ENCODE measurements at regions not wholly inside any gene's neighbourhood (a gene's known extent, or its start where the extent isn't known, plus 50 kb on each side); places are given as distances from the start of the nearest gene placed in this dataset.

- no peak overlapping the region for H3K27ac ChIP-seq (ENCODE audit: extremely low read length, insufficient read depth, low read length)
- no peak for FAIRE-seq
- WGBS (ENCODE audit: low lambda C conversion rate) = 65% methylated on average over 4 of the region's 4 CpGs
- H3K36me3 ChIP-seq (replicated peaks in 1 of 2; ENCODE audit: control insufficient read depth in 1 of 2, insufficient read depth in 2 of 2, low read length in 2 of 2) = no peaks in the 10 kb centered on the region
- POLR2A ChIA-PET = no interaction called here
- no peaks in the 10 kb centered on the region for H3K27me3 ChIP-seq (ENCODE audit: control insufficient read depth in 1 of 2, insufficient read depth in 2 of 2, low read length in 2 of 2)
- DNase-seq (ENCODE audit: low spot score) = no peak
- TF ChIP-seq HDAC2 (CRISPR knock-in tag; IDR thresholded peaks at IDR 0.05) = no peak
- no peak for TF ChIP-seq SOX13 (IDR thresholded peaks at IDR 0.05)
- no peak for TF ChIP-seq SOX13 (CRISPR knock-in tag; conservative IDR thresholded peaks at IDR 0.05 in 1 of 2, IDR thresholded peaks at IDR 0.05 in 1 of 2)
- TF ChIP-seq BCLAF1 (IDR thresholded peaks at IDR 0.05) = no peak
- intact Hi-C loops (cut with micrococcal nuclease; ENCODE audit: unreplicated experiment) = no loop called here
- H3K4me1 ChIP-seq (ENCODE audit: insufficient read depth, low read length) = no peaks in the 10 kb centered on the region
- no peaks in the 10 kb centered on the region for H3K9me3 ChIP-seq (ENCODE audit: low read length)
- no peak overlapping the region for H3K4me3 ChIP-seq (replicated peaks in 1 of 3; ENCODE audit: insufficient read depth in 1 of 3, low read depth in 2 of 3, low read length in 3 of 3)
- H2AFZ ChIP-seq (ENCODE audit: low read length) = no peak overlapping the region
- BruUV-seq (replicated peaks) = no TSS peak
- in situ Hi-C loops (cut with HindIII; ENCODE audit: extremely low pct_ligation_motif_present, low pct_unique_long_range_greater_than_20kb) = no loop called here
- ATAC-seq = no peak
- CTCF ChIA-PET (ENCODE audit: low intra/inter-chr PET ratio, low total read pairs) = no interaction called here
- no peak overlapping the region for H3K4me2 ChIP-seq (ENCODE audit: low read depth, low read length)
- H4K20me1 ChIP-seq (ENCODE audit: insufficient read depth, low read length) = no peaks in the 10 kb centered on the region
- H3K79me2 ChIP-seq (ENCODE audit: insufficient read depth, low read length) = no peaks in the 10 kb centered on the region
- H3K9ac ChIP-seq (ENCODE audit: insufficient read depth, low read depth, low read length) = no peak overlapping the region
Observed at GRCh38 chr11:92793189-92793588, 176.3 kb upstream of the MTNR1B start.

GRCh38 chr11:92794783-92795182 lies 174.7 kb upstream of the MTNR1B start:
- no TSS peak for BruUV-seq (replicated peaks)
- ChIA-PET POLR2A (no interaction called here), CTCF (ENCODE audit: low intra/inter-chr PET ratio, low total read pairs) (no interaction called here)
- TF ChIP-seq MAFK (conservative IDR thresholded peaks at IDR 0.05 in 1 of 2, IDR thresholded peaks at IDR 0.05 in 1 of 2; ENCODE audit: low read length in 2 of 2) (no peak), ATRX (CRISPR knock-in tag; IDR thresholded peaks at IDR 0.05; ENCODE audit: borderline replicate concordance) (no peak), HNRNPLL (IDR thresholded peaks at IDR 0.05; ENCODE audit: low read depth, low read length, poor library complexity, severe bottlenecking) (no peak), ATM (IDR thresholded peaks at IDR 0.05; ENCODE audit: borderline replicate concordance) (no peak), ZNF367 (CRISPR knock-in tag; IDR thresholded peaks at IDR 0.05; ENCODE audit: borderline replicate concordance) (no peak), ZBTB7A (CRISPR knock-in tag; IDR thresholded peaks at IDR 0.05) (no peak), NFRKB (IDR thresholded peaks at IDR 0.05) (no peak), ZNF768 (CRISPR knock-in tag; IDR thresholded peaks at IDR 0.05) (no peak), BRF2 (CRISPR knock-in tag; IDR thresholded peaks at IDR 0.05) (no peak), GATAD1 (CRISPR knock-in tag; IDR thresholded peaks at IDR 0.05) (no peak), SALL2 (CRISPR knock-in tag; IDR thresholded peaks at IDR 0.05) (no peak)
- Histone ChIP-seq H3K9ac (ENCODE audit: insufficient read depth, low read depth, low read length) (no peak overlapping the region), H3K79me2 (ENCODE audit: insufficient read depth, low read length) (no peaks in the 10 kb centered on the region), H4K20me1 (ENCODE audit: insufficient read depth, low read length) (no peaks in the 10 kb centered on the region), H3K27me3 (ENCODE audit: control insufficient read depth in 1 of 2, insufficient read depth in 2 of 2, low read length in 2 of 2) (no peaks in the 10 kb centered on the region), H3K4me2 (ENCODE audit: low read depth, low read length) (no peak overlapping the region), H3K9me3 (ENCODE audit: low read length) (no peaks in the 10 kb centered on the region), H3K27ac (ENCODE audit: extremely low read length, insufficient read depth, low read length) (no peak overlapping the region), H2AFZ (ENCODE audit: low read length) (no peak overlapping the region), H3K4me3 (replicated peaks in 1 of 3; ENCODE audit: insufficient read depth in 1 of 3, low read depth in 2 of 3, low read length in 3 of 3) (no peak overlapping the region), H3K36me3 (replicated peaks in 1 of 2; ENCODE audit: control insufficient read depth in 1 of 2, insufficient read depth in 2 of 2, low read length in 2 of 2) (no peaks in the 10 kb centered on the region), H3K4me1 (ENCODE audit: insufficient read depth, low read length) (no peaks in the 10 kb centered on the region)
- 29% methylated on average over 2 of the region's 2 CpGs for WGBS (ENCODE audit: low lambda C conversion rate)
- DNase-seq (ENCODE audit: low spot score) (no peak), ATAC-seq (no peak), FAIRE-seq (no peak)
- intact Hi-C loops (cut with micrococcal nuclease; ENCODE audit: unreplicated experiment) = no loop called here
- in situ Hi-C loops (cut with HindIII; ENCODE audit: extremely low pct_ligation_motif_present, low pct_unique_long_range_greater_than_20kb) = no loop called here
